Motor neuron (in vitro differentiated cells): ENCODE measurements at regions not wholly inside any gene's neighbourhood (a gene's known extent, or its start where the extent isn't known, plus 50 kb on each side); places are given as distances from the start of the nearest gene placed in this dataset.

Experiments
- ATAC-seq, 8 experiments: fragments of 200-7000 bp; cut with Tn5 transposase; replicated peaks in 6 of 8; 2 replicates each; pipeline ENCODE4 v1.8.0; 2021; ENCODE audit warnings: mild to moderate bottlenecking in 8 of 8, moderate library complexity in 8 of 8
- H3K27ac ChIP-seq, 2 donors: fragments of 250-450 bp; sonication (Bioruptor Pico); 2 replicates each; pipeline ENCODE4 v1.9.0; 2021; ENCODE audit warnings: antibody characterized with exemption in 2 of 2, mild to moderate bottlenecking in 2 of 2, moderate library complexity in 1 of 2
- H3K4me1 ChIP-seq, 2 donors: fragments of 250-450 bp; sonication (Bioruptor Pico); replicated peaks in 1 of 2; 2 replicates each; pipeline ENCODE4 v1.6.1; 2021; ENCODE audit warnings: antibody characterized with exemption in 2 of 2, mild to moderate bottlenecking in 2 of 2, moderate library complexity in 1 of 2
- H3K4me3 ChIP-seq, 5 donors: fragments of 250-450 bp; sonication (Bioruptor Pico); 2 replicates each; pipeline ENCODE4 v1.9.0; 2021; ENCODE audit warnings: antibody characterized with exemption in 5 of 5, mild to moderate bottlenecking in 5 of 5, moderate library complexity in 4 of 5
- WGBS, 10 experiments: fragments of 450-650 bp; shearing (Covaris generic); methylation state at CpG; one replicate each; pipeline ENCODE4 v1.0.0; 2022; 5-methylcytosine and 5-hydroxymethylcytosine counted together
- in situ Hi-C, 9 experiments: fragments of 400-800 bp; cut with MboI; loops; one replicate each; pipeline ENCODE4 v1.15.0; 2021; ENCODE audit warnings: low sequenced_read_pairs in 9 of 9, low pct_unique_long_range_greater_than_20kb in 2 of 9; ENCODE audit not compliant: unreplicated experiment in 9 of 9

GRCh38 chr5:20469792-20470191 is 481.8 kb upstream of the CDH18 start:
- in situ Hi-C loops = no loop called here
- Histone ChIP-seq H3K27ac (no peak overlapping the region), H3K4me3 (no peak overlapping the region), H3K4me1 (no peaks in the 10 kb centered on the region)
- 0 to 100% (median 69%) methylated on average over 1 to 2 of the region's 2 CpGs for WGBS, 10 experiments
- ATAC-seq = no peak

- Histone ChIP-seq H3K27ac (no peak overlapping the region), H3K4me1 (no peaks in the 10 kb centered on the region), H3K4me3 (no peak overlapping the region)
- in situ Hi-C loops = no loop called here
- 20 to 100% (median 89%) methylated on average over 1 to 3 of the region's 3 CpGs for WGBS, 10 experiments
- no peak for ATAC-seq
These were observed 481.4 kb upstream of the CDH18 start for GRCh38 chr5:20469390-20469789.

GRCh38 chr5:20466512-20466911 is 478.5 kb upstream of the CDH18 start:
- no peak for ATAC-seq
- Histone ChIP-seq H3K27ac (no peak overlapping the region), H3K4me1 (no peaks in the 10 kb centered on the region), H3K4me3 (no peak overlapping the region)
- in situ Hi-C loops = no loop called here
- 0 to 100% (median 50%) methylated on average over 1 of the region's 1 CpG; no CpG with 5 or more reads in 1 of the 10 experiments for WGBS, 10 experiments

- ATAC-seq = no peak
- Histone ChIP-seq H3K27ac (no peak overlapping the region), H3K4me3 (no peak overlapping the region), H3K4me1 (no peaks in the 10 kb centered on the region)
- WGBS, 10 experiments = 0 to 96% (median 65%) methylated on average over 1 to 4 of the region's 4 CpGs
- in situ Hi-C loops = no loop called here
These were observed 475.2 kb upstream of the CDH18 start for GRCh38 chr5:20463206-20463605.

GRCh38 chr5:20446121-20446520 is 458.1 kb upstream of the CDH18 start:
- 10 to 83% (median 40%) methylated on average over 1 to 3 of the region's 3 CpGs; no CpG with 5 or more reads in 3 of the 10 experiments for WGBS, 10 experiments
- in situ Hi-C loops = no loop called here
- ATAC-seq = no peak
- no peak overlapping the region for H3K27ac ChIP-seq
- no peak overlapping the region for H3K4me3 ChIP-seq
- no peaks in the 10 kb centered on the region for H3K4me1 ChIP-seq

- Histone ChIP-seq H3K4me3 (no peak overlapping the region), H3K4me1 (no peaks in the 10 kb centered on the region), H3K27ac (no peak overlapping the region)
- in situ Hi-C loops = no loop called here
- peak in 1 of 8 experiments; percentile 18 for ATAC-seq
- 0 to 89% (median 19%) methylated on average over 1 of the region's 1 CpG; no CpG with 5 or more reads in 4 of the 10 experiments for WGBS, 10 experiments
These were observed 457.4 kb upstream of the CDH18 start for GRCh38 chr5:20445326-20445860.

- Histone ChIP-seq H3K4me1 (no peaks in the 10 kb centered on the region), H3K4me3 (no peak overlapping the region), H3K27ac (no peak overlapping the region)
- no peak for ATAC-seq
- in situ Hi-C loops = no loop called here
- 0 to 100% (median 91%) methylated on average over 1 to 3 of the region's 3 CpGs for WGBS, 10 experiments
These were observed 446.8 kb upstream of the CDH18 start for GRCh38 chr5:20434786-20435185.

- Histone ChIP-seq H3K27ac (no peak overlapping the region), H3K4me1 (no peaks in the 10 kb centered on the region), H3K4me3 (no peak overlapping the region)
- in situ Hi-C loops = no loop called here
- ATAC-seq = peak in 1 of 8 experiments; percentile 35
- WGBS, 10 experiments = 0 to 63% (median 46%) methylated on average over 1 to 4 of the region's 4 CpGs; no CpG with 5 or more reads in 1 of the 10 experiments
These were observed 433.1 kb upstream of the CDH18 start for GRCh38 chr5:20420991-20421595.
